Nephron progenitor cell (in vitro differentiated cells): ENCODE measurements at regions not wholly inside any gene's neighbourhood (a gene's known extent, or its start where the extent isn't known, plus 50 kb on each side); places are given as distances from the start of the nearest gene placed in this dataset.
A peak's percentile ranks its signal among the peaks of the same experiment; 100 is the strongest.

Experiments
- DNase-seq: peaks from one replicate; pipeline ENCODE4 v3.0.0; 2021
- H3K27ac Mint-ChIP-seq: 2 replicates; pipeline ENCODE4 v1.8.0; 2021; ENCODE audit warnings: mild to moderate bottlenecking, moderate library complexity, mixed read lengths
- H3K27me3 Mint-ChIP-seq: 2 replicates; pipeline ENCODE4 v1.8.0; 2021; ENCODE audit warnings: mild to moderate bottlenecking, low read depth, mixed read lengths; ENCODE audit not compliant: poor library complexity
- H3K36me3 Mint-ChIP-seq: 2 replicates; pipeline ENCODE4 v1.8.0; 2021; ENCODE audit warnings: low read depth, mixed read lengths
- H3K4me1 Mint-ChIP-seq: 2 replicates; pipeline ENCODE4 v1.8.0; 2021; ENCODE audit warnings: mixed read lengths
- H3K4me3 Mint-ChIP-seq: 2 replicates; pipeline ENCODE4 v1.8.0; 2021; ENCODE audit warnings: mild to moderate bottlenecking, moderate library complexity, mixed read lengths
- H3K9me3 Mint-ChIP-seq: 2 replicates; pipeline ENCODE4 v1.8.0; 2021; ENCODE audit warnings: mild to moderate bottlenecking, moderate library complexity, mixed read lengths
- TF ChIP-seq, protein P1 (sequence below): fragments of 200-600 bp; sonication (generic); IDR thresholded peaks from 2 replicates; pipeline ENCODE4 v1.5.0; 2021; ENCODE audit warnings: antibody characterized with exemption

DNA sequence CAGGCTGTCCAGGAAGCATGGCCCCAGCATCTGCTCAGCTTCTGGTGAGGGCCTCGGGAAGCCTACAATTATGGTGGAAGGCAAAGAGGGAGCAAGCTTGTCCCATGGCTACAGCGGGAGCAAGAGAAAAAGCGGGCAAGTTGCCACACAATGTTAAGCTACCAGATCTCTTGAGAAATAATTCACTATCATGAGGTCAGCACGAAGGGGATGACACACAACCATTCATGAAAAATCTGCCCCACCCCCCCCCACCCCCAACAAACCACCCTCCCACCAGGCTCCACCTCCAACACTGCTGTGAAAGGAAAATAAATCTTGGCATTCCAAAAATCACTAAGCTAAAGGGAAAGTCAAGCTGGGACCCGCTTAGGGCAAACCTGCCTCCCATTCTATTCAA is 545.8 kb upstream of the NRP1 start:
- peaks cover 3% of the 10 kb centered on the region for H3K27me3 Mint-ChIP-seq
- no peaks in the 10 kb centered on the region for H3K9me3 Mint-ChIP-seq
- DNase-seq = no peak
- no peaks in the 10 kb centered on the region for H3K36me3 Mint-ChIP-seq
- TF ChIP-seq, protein P1, sequence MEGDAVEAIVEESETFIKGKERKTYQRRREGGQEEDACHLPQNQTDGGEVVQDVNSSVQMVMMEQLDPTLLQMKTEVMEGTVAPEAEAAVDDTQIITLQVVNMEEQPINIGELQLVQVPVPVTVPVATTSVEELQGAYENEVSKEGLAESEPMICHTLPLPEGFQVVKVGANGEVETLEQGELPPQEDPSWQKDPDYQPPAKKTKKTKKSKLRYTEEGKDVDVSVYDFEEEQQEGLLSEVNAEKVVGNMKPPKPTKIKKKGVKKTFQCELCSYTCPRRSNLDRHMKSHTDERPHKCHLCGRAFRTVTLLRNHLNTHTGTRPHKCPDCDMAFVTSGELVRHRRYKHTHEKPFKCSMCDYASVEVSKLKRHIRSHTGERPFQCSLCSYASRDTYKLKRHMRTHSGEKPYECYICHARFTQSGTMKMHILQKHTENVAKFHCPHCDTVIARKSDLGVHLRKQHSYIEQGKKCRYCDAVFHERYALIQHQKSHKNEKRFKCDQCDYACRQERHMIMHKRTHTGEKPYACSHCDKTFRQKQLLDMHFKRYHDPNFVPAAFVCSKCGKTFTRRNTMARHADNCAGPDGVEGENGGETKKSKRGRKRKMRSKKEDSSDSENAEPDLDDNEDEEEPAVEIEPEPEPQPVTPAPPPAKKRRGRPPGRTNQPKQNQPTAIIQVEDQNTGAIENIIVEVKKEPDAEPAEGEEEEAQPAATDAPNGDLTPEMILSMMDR = no peak
- no peak overlapping the region for H3K4me3 Mint-ChIP-seq
- H3K27ac Mint-ChIP-seq = no peak overlapping the region
- peaks cover 32% of the 10 kb centered on the region for H3K4me1 Mint-ChIP-seq

DNA sequence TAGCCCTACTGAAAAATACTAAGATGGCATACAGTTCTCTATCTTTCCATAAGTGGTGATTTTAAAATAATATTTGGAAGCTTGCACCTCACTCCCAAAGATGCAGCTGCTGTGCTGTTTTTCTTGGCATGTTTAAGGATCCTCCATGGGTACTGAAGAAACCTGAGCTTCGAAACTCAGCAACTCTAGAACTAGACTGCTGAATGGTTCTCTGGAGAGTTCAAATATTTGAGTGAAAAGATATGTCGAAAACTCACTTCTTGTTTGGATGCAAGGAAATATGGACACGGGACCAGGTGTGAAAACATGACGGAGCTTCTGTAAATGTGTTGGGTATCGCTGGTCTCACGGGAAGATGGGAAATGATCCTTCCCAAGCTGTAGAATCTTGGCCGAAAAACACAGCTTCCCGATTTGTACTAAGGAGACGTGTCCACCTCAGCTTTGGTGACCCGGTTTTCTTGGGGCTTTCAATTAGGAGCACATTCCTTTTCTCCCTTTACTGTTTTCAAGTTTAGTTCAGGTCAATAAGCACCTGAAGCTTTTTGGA is 543.8 kb upstream of the NRP1 start:
- Mint-ChIP-seq H3K36me3 (no peaks in the 10 kb centered on the region), H3K9me3 (no peaks in the 10 kb centered on the region), H3K27ac (no peak overlapping the region), H3K27me3 (no peaks in the 10 kb centered on the region), H3K4me1 (peaks cover 32% of the 10 kb centered on the region), H3K4me3 (no peak overlapping the region)
- no peak for DNase-seq
- TF ChIP-seq, protein P1 = no peak

DNA sequence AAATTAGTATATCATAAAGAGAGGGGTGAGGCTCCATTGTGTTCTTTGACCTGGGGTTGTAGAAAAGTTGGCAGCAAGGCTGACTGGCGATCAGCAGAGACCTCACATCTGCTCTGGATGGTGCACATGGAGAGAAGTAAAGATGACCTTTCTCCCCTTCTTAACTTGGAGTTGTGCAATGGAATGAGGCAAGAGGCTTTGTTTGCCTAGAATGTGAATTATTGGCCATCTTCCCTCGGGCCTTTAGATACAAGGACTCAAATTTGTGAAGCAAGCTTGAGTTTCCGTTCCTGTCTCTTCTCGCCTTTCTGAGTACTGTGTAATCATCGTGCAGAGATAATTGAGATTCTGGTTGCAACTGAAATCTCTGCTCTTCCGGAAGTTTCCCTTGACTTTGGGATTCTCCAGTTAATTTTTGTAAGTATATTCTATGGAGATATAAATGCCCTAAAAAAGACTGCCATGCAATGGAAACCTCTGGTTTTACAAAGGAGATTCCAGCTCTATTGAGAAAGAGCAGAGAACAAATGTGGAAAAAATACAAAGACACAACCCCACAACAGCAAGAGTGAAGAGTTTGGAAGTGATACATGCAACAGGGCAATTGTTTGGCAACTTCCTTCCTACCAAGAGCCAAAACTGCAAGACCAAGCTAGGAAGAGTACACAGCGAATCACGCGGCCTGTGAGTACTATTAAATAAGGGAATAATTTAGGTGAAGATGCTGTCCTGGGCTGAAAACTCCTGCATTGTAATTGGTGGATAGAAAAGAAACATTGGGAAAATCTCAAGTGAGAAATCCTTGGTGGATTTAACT is 542.3 kb upstream of the NRP1 start:
- H3K4me1 Mint-ChIP-seq = peaks cover 32% of the 10 kb centered on the region
- H3K36me3 Mint-ChIP-seq = no peaks in the 10 kb centered on the region
- no peak overlapping the region for H3K4me3 Mint-ChIP-seq
- peak overlapping the region; percentile 54 for H3K27ac Mint-ChIP-seq
- no peaks in the 10 kb centered on the region for H3K27me3 Mint-ChIP-seq
- TF ChIP-seq, protein P1 = no peak
- no peaks in the 10 kb centered on the region for H3K9me3 Mint-ChIP-seq
- no peak for DNase-seq

DNA sequence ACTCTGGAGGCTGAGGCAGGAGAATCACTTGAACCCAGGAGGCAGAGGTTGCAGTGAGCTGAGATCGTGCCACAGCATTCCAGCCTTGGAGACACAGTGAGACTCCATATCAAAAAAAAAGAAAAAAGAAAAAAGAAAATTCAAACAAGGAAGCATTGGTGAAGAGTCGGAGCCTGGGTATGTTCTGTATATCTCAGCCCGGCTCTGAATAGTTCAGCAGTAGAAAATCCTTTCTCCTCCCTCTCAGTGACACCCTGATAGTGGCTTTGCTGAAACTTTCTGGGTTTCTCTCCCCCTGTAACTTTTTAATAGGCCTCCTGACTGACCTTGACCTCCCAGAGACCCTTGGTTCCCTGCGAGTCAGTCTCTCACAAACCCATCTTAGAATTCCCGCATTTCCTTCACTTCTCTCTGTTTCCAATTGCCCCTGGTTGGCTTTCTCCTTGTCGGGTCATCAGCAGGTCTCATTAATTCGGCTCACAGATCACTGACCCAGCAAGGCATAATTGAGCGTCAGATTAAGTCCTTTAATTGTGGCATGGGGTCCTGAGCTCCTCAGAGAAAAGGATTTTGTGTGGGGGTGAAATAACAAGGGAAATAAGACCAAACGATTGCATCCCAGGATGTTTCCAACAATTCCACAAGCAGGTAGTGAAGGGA is 541.6 kb upstream of the NRP1 start:
- Mint-ChIP-seq H3K27me3 (no peaks in the 10 kb centered on the region), H3K36me3 (no peaks in the 10 kb centered on the region), H3K4me1 (peaks cover 38% of the 10 kb centered on the region)

DNA sequence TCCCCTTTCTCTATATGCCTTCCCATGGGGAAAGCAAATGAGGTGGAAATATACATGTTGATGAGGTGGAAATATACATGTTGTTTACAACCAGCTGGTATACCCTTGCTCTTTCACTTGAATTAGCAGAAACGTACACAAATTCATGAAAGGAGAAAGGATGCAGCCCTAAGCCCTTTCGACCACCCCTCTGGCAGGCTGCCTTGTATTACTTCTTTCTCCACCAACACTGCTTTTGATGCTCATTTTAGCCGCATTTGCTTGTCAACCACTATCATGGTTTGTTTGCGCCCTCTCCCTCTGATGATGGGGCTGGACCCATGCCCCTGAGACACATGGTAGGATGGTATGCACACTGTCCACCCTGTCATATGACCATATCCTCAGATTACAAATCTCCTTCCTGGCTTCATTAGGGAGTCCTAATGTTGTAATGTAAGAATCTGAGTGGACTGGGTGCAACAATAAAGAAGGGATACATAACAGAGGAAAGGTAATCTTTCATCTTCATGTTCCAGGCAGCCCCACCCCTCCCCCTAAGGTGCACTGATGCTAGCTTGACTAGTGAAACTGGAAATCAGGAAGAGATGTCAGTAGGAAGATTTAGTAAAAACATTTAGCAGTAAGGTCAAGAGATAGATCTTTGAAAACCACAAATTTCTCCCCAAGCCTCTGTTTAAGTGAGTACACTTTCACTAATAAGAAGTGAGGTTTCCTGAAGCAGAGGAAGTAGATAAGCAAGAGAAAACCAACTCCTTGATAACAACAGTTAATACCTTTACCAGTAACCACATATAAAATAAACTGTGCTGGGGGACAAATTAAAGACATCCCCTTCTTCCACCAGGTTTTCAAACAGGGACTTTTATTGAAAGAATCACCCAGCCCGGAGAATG is 536.8 kb upstream of the NRP1 start:
- Mint-ChIP-seq H3K27ac (no peak overlapping the region), H3K36me3 (no peaks in the 10 kb centered on the region)

More for the DNA sequence above, 541.6 kb upstream of the NRP1 start:
- TF ChIP-seq, protein P1 = no peak
- DNase-seq = no peak
- peak overlapping the region; percentile 39 for H3K27ac Mint-ChIP-seq
- no peaks in the 10 kb centered on the region for H3K9me3 Mint-ChIP-seq
- no peak overlapping the region for H3K4me3 Mint-ChIP-seq

More for the DNA sequence above, 536.8 kb upstream of the NRP1 start:
- Mint-ChIP-seq H3K9me3 (no peaks in the 10 kb centered on the region), H3K4me1 (peaks cover 17% of the 10 kb centered on the region), H3K27me3 (no peaks in the 10 kb centered on the region), H3K4me3 (no peak overlapping the region)
- TF ChIP-seq, protein P1 = no peak
- DNase-seq = no peak
